Neuron (in vitro differentiated cells): ENCODE measurements at regions not wholly inside any gene's neighbourhood (a gene's known extent, or its start where the extent isn't known, plus 50 kb on each side); places are given as distances from the start of the nearest gene placed in this dataset.
"Not testable (repeated sequence)": the region's sequence is repeated elsewhere in the genome, so short reads cannot be mapped to it uniquely, and the experiment has no call there.

Source experiments
- H2AFZ ChIP-seq: one replicate; pipeline ENCODE4 v1.6.1; 2013; ENCODE audit warnings: low read depth, mild to moderate bottlenecking, inconsistent platforms, low read length, moderate library complexity
- H3K27me3 ChIP-seq: one replicate; pipeline ENCODE4 v1.6.1; 2013; ENCODE audit warnings: low read length; ENCODE audit not compliant: insufficient read depth
- H3K36me3 ChIP-seq: one replicate; pipeline ENCODE4 v1.6.1; 2013; ENCODE audit warnings: low read length; ENCODE audit not compliant: insufficient read depth
- H3K4me1 ChIP-seq: one replicate; pipeline ENCODE4 v1.6.1; 2013; ENCODE audit warnings: low read length; ENCODE audit not compliant: insufficient read depth
- H3K4me3 ChIP-seq: 2 replicates; pipeline ENCODE4 v1.5.1; 2013; ENCODE audit warnings: mild to moderate bottlenecking, low read length, moderate library complexity
- H3K9me3 ChIP-seq: one replicate; pipeline ENCODE4 v1.6.1; 2013; ENCODE audit warnings: low read length

GRCh38 chr13:61916483-61916882 lies 500.8 kb upstream of the PCDH20 start:
- Histone ChIP-seq H3K27me3 (no peaks in the 10 kb centered on the region), H3K9me3 (no peaks in the 10 kb centered on the region), H3K4me3 (no peak overlapping the region), H2AFZ (no peak overlapping the region), H3K4me1 (no peaks in the 10 kb centered on the region), H3K36me3 (no peaks in the 10 kb centered on the region)

- H3K4me1 ChIP-seq: no peaks in the 10 kb centered on the region
- H2AFZ ChIP-seq: no peak overlapping the region
- H3K4me3 ChIP-seq: no peak overlapping the region
- H3K27me3 ChIP-seq: no peaks in the 10 kb centered on the region
- no peaks in the 10 kb centered on the region for H3K9me3 ChIP-seq
- no peaks in the 10 kb centered on the region for H3K36me3 ChIP-seq
Measured at GRCh38 chr13:61913183-61913582, 497.5 kb upstream of the PCDH20 start.

- H2AFZ ChIP-seq: no peak overlapping the region
- H3K4me1 ChIP-seq: no peaks in the 10 kb centered on the region
- H3K9me3 ChIP-seq: no peaks in the 10 kb centered on the region
- H3K27me3 ChIP-seq: no peaks in the 10 kb centered on the region
- no peak overlapping the region for H3K4me3 ChIP-seq
- H3K36me3 ChIP-seq: no peaks in the 10 kb centered on the region
Measured at GRCh38 chr13:61908906-61909615, 493.4 kb upstream of the PCDH20 start.

DNA sequence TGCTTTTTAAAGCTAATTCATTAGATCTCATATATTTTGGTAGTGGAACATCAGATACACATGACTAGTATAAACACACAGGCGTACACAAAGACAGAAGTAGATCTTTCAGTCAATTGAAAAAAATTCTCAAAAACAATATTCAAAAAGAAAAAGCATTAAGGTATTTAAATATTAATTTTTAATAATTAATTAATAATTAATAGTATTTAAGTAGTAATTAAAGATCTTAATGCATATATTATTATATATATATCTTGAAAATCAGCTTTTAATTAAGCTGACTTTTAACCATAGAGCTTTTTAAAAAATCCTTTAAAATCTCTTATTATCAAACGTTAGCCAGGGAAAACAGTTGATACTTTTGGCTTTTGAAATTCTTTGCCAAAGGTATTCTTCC lies 489.4 kb upstream of the PCDH20 start:
- no peaks in the 10 kb centered on the region for H3K9me3 ChIP-seq
- no peak overlapping the region for H3K4me3 ChIP-seq
- no peaks in the 10 kb centered on the region for H3K27me3 ChIP-seq
- no peak overlapping the region for H2AFZ ChIP-seq
- peaks cover 4% of the 10 kb centered on the region for H3K4me1 ChIP-seq
- no peaks in the 10 kb centered on the region for H3K36me3 ChIP-seq

GRCh38 chr13:61901946-61902541 lies 486.4 kb upstream of the PCDH20 start:
- no peaks in the 10 kb centered on the region for H3K9me3 ChIP-seq
- no peaks in the 10 kb centered on the region for H3K36me3 ChIP-seq
- no peaks in the 10 kb centered on the region for H3K27me3 ChIP-seq
- no peak overlapping the region for H2AFZ ChIP-seq
- no peak overlapping the region for H3K4me3 ChIP-seq
- peaks cover 6% of the 10 kb centered on the region for H3K4me1 ChIP-seq

DNA sequence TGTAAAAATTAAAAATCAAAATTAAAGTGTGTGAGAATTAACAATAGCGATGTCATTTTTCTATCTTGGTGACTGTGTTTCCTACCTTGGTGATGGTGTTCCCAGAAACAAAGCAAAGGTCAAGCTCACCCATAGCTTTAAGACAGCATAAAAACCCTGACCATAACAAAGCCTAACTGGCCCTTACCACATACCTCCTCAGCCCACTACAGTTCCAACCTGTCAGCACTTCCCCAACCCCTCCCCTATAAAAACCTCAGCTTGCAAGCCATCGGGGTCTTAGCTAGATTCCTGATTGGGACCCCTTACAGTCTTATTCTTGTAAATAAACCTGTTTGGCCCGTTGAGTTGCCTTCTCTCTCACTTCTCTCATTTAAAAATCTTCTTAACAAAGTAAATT lies 484.4 kb upstream of the PCDH20 start:
- H3K4me1 ChIP-seq: peaks cover 10% of the 10 kb centered on the region
- H3K9me3 ChIP-seq: no peaks in the 10 kb centered on the region
- no peak overlapping the region for H2AFZ ChIP-seq
- no peaks in the 10 kb centered on the region for H3K36me3 ChIP-seq
- no peak overlapping the region for H3K4me3 ChIP-seq
- H3K27me3 ChIP-seq: no peaks in the 10 kb centered on the region

DNA sequence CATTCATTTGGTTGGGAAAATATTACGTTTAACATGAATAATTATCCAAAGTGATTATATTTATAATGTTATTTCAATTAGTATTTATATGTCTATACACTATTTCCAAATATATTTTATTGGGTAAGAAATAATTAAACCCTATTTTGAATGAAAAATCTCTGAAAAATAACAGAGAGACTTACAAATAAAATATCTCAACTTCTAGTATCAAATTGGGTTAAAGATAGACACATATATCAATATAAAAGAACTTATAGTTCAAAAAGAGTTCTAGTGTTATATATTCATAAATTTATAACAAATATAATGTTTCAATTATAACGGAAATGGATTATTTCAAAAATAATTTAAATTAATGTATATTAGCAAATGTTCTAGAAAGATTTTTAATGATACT lies 482.6 kb upstream of the PCDH20 start:
- Histone ChIP-seq H3K36me3 (no peaks in the 10 kb centered on the region), H3K27me3 (no peaks in the 10 kb centered on the region), H3K9me3 (no peaks in the 10 kb centered on the region), H3K4me3 (no peak overlapping the region), H3K4me1 (peaks cover 10% of the 10 kb centered on the region), H2AFZ (no peak overlapping the region)

DNA sequence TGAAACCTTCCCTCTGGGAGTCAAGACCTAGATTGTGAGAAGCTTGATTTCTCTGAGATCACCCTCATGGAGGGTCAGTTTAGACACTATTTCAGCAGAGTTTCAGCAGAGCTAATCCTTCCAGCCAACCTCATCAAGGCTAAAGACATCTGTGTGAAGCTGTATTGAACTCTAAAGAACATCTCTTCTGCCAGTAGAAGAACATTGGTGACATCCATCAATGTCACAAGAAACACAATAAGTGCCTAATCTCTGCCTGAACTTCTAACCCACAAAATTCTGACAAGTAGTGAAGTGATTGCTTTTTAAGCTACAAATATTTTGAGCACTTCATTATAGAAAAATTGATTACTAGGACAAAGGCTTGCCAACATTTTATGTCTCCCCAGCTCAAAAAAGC lies 475.8 kb upstream of the PCDH20 start:
- Histone ChIP-seq H3K4me3 (no peak overlapping the region), H3K9me3 (no peaks in the 10 kb centered on the region), H2AFZ (no peak overlapping the region), H3K36me3 (no peaks in the 10 kb centered on the region), H3K27me3 (no peaks in the 10 kb centered on the region), H3K4me1 (peaks cover 4% of the 10 kb centered on the region)

DNA sequence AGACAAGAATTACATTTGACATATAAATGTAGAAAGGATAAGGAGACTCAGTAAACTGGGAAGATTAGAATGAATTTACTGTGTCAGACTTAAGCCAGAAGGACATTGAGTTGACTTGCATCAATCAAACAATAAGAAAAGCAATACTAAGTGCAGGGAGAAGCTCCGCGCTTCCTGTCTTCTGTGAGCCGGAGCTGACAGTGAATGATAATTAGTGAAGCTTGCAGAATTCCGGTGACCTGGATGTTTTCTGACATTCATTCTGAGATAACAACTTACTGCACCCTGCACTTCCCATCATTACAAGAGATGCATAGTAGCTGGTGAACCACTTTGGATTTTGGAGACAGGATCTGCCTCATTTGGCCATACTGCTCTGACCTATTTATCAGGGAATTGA lies 469.2 kb upstream of the PCDH20 start:
- Histone ChIP-seq H3K4me1 (no peaks in the 10 kb centered on the region), H3K4me3 (no peak overlapping the region), H3K27me3 (no peaks in the 10 kb centered on the region), H3K9me3 (no peaks in the 10 kb centered on the region), H2AFZ (no peak overlapping the region), H3K36me3 (no peaks in the 10 kb centered on the region)

GRCh38 chr13:61880578-61881283 lies 465.1 kb upstream of the PCDH20 start:
- H3K4me1 ChIP-seq: no peaks in the 10 kb centered on the region
- no peaks in the 10 kb centered on the region for H3K27me3 ChIP-seq
- no peak overlapping the region for H3K4me3 ChIP-seq
- peaks cover 6% of the 10 kb centered on the region for H3K9me3 ChIP-seq
- no peaks in the 10 kb centered on the region for H3K36me3 ChIP-seq
- H2AFZ ChIP-seq: no peak overlapping the region

GRCh38 chr13:61878565-61878964 lies 462.9 kb upstream of the PCDH20 start:
- not testable (repeated sequence) for H3K36me3 ChIP-seq, H3K4me3 ChIP-seq, H2AFZ ChIP-seq, H3K9me3 ChIP-seq, H3K27me3 ChIP-seq, H3K4me1 ChIP-seq

DNA sequence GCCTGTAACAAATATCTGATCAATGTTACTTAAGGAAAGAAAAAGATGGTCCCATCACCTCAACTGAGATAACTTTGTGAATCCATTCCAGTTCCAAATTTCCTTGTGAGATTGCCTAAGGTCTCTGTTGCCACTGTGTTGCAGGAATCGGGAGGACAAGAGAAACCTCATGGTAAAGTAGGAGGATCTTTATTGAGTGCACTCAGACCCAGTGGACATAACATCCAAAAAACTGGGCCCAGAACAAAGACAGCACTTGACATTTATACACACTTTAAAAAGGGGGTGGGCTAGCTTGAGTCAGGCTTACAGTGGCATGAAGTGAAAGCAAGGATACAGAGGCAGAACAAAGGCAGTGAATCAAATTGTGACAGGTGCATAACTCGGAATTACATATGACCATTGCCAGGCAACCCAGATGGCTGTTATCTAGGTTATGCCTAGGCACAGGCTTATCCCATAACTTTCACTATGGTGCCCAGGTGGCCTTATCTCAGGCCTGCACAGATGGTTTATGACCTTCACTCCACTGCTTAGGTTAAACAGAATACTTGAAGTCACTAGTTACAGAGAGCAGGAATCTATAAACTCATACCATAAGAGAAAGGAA lies 459.4 kb upstream of the PCDH20 start:
- Histone ChIP-seq H3K4me3 (no peak overlapping the region), H3K9me3 (peaks cover 6% of the 10 kb centered on the region), H3K27me3 (no peaks in the 10 kb centered on the region), H2AFZ (no peak overlapping the region), H3K4me1 (no peaks in the 10 kb centered on the region), H3K36me3 (no peaks in the 10 kb centered on the region)

- H3K9me3 ChIP-seq: peaks cover 4% of the 10 kb centered on the region
- no peak overlapping the region for H2AFZ ChIP-seq
- no peaks in the 10 kb centered on the region for H3K36me3 ChIP-seq
- H3K27me3 ChIP-seq: no peaks in the 10 kb centered on the region
- H3K4me3 ChIP-seq: no peak overlapping the region
- no peaks in the 10 kb centered on the region for H3K4me1 ChIP-seq
Measured at GRCh38 chr13:61873717-61874116, 458.1 kb upstream of the PCDH20 start.
